Stimulated activated CD4-positive, alpha-beta T cell treated with anti-CD3 and anti-CD28 coated beads, Interleukin-4, amount 100 ng/mL, for 1 hour (primary cell): ENCODE measurements at regions not wholly inside any gene's neighbourhood (a gene's known extent, or its start where the extent isn't known, plus 50 kb on each side); places are given as distances from the start of the nearest gene placed in this dataset.

Source experiments
- DNase-seq: peaks from one replicate; pipeline ENCODE4 v3.0.0-alpha.2; 2020

DNA sequence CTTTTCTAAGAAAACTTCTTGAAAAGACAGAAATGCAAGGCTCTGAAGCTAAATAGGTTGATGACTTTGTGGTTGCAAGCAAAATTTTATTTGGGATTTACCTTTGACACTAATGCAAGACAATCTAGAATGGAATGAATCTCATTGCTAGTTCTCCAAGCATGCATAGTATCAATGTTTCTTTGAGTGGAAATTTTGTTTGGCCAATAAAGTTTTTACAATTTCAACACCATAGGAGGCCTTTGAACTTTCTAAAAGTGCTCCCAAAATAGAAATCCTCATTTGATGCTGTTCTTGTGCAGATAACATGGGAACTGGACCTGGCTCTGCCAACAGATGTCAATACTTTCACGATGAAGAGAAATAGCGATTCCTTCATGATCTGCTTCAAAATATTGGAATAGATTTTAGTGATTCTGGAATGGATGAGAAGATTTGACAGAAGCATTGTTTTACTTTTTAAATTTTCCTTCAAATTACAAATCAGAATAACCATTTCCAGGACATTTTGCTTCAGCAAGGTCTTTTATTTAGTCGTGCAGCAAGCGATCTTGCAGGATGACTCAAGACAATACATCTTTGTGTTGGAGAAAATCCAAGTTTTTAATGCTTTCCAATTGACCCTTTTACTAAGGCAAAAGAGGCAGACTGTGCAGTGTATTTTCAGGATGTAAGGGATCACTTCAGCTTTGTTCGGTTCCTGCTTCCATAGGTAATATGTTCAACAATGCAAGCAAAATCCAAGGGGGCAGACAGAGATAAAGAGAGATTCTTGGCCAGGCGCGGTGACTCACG lies 51.7 kb upstream of the OTUD4 start:
- no peak for DNase-seq

- DNase-seq: no peak
Measured at GRCh38 chr4:145230726-145231125, 50.3 kb upstream of the OTUD4 start.
